SJCRH30 (cell line): ENCODE measurements at regions not wholly inside any gene's neighbourhood (a gene's known extent, or its start where the extent isn't known, plus 50 kb on each side); places are given as distances from the start of the nearest gene placed in this dataset.
A peak's percentile ranks its signal among the peaks of the same experiment; 100 is the strongest.
"Not testable (repeated sequence)": the region's sequence is repeated elsewhere in the genome, so short reads cannot be mapped to it uniquely, and the experiment has no call there.

Source experiments
- DNase-seq, 2 experiments: peaks; one replicate each; pipeline ENCODE4 v3.0.0-alpha.2; 2015 to 2020
- H3K27ac ChIP-seq: fragments of 250-450 bp; sonication (Bioruptor Pico); 2 replicates; pipeline ENCODE4 v1.5.1; 2020; ENCODE audit warnings: mild to moderate bottlenecking, moderate library complexity
- H3K27me3 ChIP-seq: fragments of 250-450 bp; sonication (Bioruptor Pico); 2 replicates; pipeline ENCODE4 v1.5.1; 2020; ENCODE audit warnings: mild to moderate bottlenecking, moderate library complexity
- H3K36me3 ChIP-seq: fragments of 250-450 bp; sonication (Bioruptor Pico); 2 replicates; pipeline ENCODE4 v1.5.1; 2020; ENCODE audit warnings: mild to moderate bottlenecking, moderate library complexity
- H3K4me1 ChIP-seq: fragments of 250-450 bp; sonication (Bioruptor Pico); 2 replicates; pipeline ENCODE4 v1.5.1; 2020; ENCODE audit warnings: mild to moderate bottlenecking, moderate library complexity
- H3K4me3 ChIP-seq: fragments of 250-450 bp; sonication (Bioruptor Pico); 2 replicates; pipeline ENCODE4 v1.5.1; 2020; ENCODE audit warnings: mild to moderate bottlenecking, moderate library complexity
- H3K9me3 ChIP-seq: fragments of 250-450 bp; sonication (Bioruptor Pico); replicated peaks from 2 replicates; pipeline ENCODE4 v1.5.1; 2020; ENCODE audit warnings: mild to moderate bottlenecking, moderate library complexity

DNA sequence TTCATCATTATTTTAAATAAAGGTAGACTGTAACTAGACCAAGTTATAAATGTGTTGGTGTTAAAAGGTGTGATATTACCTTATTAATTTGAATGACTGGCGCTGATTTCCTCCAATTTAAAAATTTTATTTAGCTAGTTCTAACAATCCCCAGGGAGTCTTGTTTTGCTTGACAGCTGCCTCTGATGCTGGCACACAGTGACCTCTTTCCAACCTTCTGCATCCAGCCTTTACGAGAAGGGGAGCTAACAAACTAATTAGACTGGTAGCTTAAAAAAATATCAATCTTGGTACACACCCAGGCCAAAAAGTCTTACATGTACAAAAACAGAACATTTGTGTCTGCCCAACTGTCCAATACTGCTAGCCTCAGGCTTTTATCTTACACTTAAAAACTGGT is 51.8 kb upstream of the ENPEP start:
- H3K4me3 ChIP-seq: no peak overlapping the region
- no peak overlapping the region for H3K27ac ChIP-seq
- H3K36me3 ChIP-seq: no peaks in the 10 kb centered on the region
- H3K27me3 ChIP-seq: no peaks in the 10 kb centered on the region
- no peaks in the 10 kb centered on the region for H3K4me1 ChIP-seq
- DNase-seq: no peak
- no peaks in the 10 kb centered on the region for H3K9me3 ChIP-seq

DNA sequence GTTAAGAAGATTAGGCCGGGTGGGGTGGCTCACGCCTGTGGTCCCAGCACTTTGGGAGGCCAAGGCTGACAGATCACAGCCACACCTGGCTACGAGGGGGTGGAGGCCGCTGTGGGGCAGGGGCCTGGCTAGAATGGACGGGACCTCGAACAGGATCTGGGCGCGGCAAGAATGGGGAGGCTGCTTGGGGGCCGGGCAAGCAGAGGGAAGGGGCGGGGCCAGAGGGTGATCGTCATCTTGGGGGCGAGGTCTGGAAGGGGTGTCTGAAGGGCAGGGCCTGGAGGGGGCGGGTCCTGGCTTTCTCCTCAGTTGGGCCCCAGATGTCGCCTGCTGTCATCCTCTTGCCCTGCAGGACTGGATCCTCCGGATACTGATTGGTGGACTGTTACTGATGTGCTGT is 57.3 kb upstream of the ENPEP start:
- Histone ChIP-seq H3K27me3 (no peaks in the 10 kb centered on the region), H3K4me3 (no peak overlapping the region), H3K36me3 (no peaks in the 10 kb centered on the region), H3K9me3 (0 out of 2 replicates have a peak, but pooled peaks cover 4% of the 10 kb centered on the region), H3K4me1 (peaks cover 16% of the 10 kb centered on the region), H3K27ac (no peak overlapping the region)
- DNase-seq: no peak

DNA sequence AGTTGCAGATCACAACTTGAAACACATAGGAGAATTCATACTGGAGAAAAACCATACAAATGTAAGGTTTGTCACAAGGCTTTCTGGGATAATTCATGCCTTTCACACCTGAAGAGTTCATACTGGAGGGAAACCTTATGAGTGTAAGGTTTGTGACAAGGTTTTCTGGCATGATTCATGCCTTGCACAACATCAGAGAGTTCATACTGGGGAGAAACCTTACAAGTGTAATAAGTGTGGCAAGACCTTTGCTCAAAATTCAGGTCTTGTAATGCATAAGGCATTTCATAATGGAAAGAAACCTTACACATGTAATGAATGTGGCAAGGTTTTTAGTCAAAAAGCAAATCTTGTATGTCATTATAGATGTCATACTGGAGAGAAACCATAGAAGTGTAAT is 58.8 kb upstream of the ENPEP start:
- H3K27me3 ChIP-seq: no peaks in the 10 kb centered on the region
- no peak overlapping the region for H3K27ac ChIP-seq
- H3K9me3 ChIP-seq: 0 out of 2 replicates have a peak, but pooled peaks cover 4% of the 10 kb centered on the region
- no peak for DNase-seq
- no peaks in the 10 kb centered on the region for H3K36me3 ChIP-seq
- no peak overlapping the region for H3K4me3 ChIP-seq
- H3K4me1 ChIP-seq: peaks cover 22% of the 10 kb centered on the region

DNA sequence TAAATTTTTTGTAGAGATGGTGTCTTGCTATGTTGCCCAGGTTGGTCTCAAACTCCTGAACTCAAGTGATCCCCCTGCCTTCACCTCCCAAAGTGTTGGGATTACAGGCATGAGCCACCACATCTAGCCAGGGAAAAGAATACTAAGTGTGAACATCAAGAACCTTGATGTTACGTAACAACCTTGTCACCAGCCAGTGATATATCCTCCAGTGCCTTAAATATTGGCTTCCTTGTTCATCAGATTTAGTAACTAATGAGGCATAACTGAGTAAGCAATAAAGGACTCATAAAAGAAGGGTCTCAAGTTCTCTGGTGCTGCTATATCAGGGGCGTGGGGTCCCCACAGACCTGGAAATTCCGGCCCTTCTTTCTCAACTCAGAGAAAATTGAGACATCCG is 60.5 kb upstream of the ENPEP start:
- Histone ChIP-seq H3K27ac (no peak overlapping the region; the same call in 1 of the 2 replicates), H3K36me3 (no peaks in the 10 kb centered on the region), H3K4me3 (no peak overlapping the region), H3K27me3 (no peaks in the 10 kb centered on the region), H3K9me3 (0 out of 2 replicates have a peak, but pooled peaks cover 4% of the 10 kb centered on the region), H3K4me1 (peaks cover 27% of the 10 kb centered on the region)
- DNase-seq: no peak

DNA sequence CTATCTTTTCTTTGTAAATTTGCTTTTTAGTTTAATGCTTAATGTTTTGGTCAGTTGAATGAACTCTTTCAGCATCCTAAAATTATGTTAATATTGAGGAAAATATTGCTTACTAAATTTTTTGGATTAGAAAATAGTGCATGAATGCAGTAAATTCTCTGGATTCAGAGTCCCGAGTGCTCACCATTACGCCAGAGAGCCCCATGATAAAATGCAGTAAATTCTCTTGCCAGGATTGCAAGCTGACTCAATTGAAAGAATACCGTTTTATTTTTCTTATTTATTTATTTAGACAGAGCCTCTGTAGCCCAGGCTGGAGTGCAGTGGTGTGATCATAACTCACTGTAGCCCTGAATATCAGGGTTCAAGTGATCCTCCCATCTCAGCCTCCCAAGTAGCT is 60.9 kb upstream of the ENPEP start:
- peaks cover 27% of the 10 kb centered on the region for H3K4me1 ChIP-seq
- 0 out of 2 replicates have a peak, but pooled peaks cover 4% of the 10 kb centered on the region for H3K9me3 ChIP-seq
- no peak for DNase-seq

DNA sequence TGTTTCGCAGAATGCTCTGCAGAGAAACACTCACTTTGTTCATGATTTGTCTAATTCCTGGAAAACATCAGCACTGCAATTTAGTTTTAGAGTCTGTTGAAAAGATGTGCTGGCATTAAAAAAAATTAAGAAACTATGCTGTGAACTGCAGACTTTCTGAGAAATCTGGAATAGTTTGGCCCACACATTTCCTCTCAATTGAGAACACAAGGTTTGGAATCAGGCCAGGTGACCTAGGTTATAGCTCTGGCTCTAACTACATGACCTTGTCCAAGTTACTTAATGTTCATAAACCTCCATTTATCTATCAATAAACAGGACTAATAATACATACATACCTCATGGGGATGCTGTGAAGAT is 61.4 kb upstream of the ENPEP start:
- H3K4me1 ChIP-seq: peaks cover 27% of the 10 kb centered on the region
- H3K27me3 ChIP-seq: no peaks in the 10 kb centered on the region
- DNase-seq: no peak
- H3K4me3 ChIP-seq: no peak overlapping the region
- no peaks in the 10 kb centered on the region for H3K36me3 ChIP-seq
- H3K27ac ChIP-seq: peak overlapping the region; percentile 89
- H3K9me3 ChIP-seq: 0 out of 2 replicates have a peak, but pooled peaks cover 4% of the 10 kb centered on the region

More for the DNA sequence above, 60.9 kb upstream of the ENPEP start:
- Histone ChIP-seq H3K27me3 (no peaks in the 10 kb centered on the region), H3K4me3 (no peak overlapping the region), H3K36me3 (no peaks in the 10 kb centered on the region), H3K27ac (peak overlapping the region; percentile 89)

DNA sequence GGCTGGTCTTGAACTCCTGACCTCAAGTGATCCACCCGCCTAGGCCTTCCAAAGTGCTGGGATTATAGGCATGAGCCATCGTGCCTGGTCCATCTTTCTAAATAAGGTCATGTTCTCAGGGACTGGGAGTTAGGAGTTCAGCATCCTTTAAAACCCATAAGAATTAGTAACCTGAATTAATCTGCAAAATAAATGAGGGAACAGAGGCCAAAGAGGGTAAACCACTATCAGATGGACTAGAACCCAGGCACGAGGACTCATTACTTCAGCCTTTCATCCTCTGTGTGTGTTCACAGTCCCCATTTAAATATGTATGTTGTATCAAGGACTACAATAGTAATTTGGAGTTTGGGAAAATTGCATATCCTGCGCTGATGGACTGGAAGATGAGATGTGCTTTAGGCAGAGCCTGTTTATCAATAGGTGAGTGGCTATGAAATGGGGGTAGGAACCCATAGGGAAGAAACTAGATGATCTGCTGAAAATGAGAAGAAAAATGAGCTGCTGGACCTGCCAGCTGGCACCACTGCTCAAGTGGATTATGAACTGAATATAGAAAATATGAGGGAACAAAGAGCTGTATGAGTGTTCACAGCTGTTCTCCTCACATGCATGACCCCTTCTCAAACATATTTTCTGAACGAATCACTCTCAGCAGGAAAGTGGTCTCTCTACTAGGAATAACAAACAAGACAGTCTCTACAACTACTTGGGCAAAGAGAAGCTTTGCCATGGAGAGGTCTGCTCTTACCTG is 62.0 kb upstream of the ENPEP start:
- not testable (repeated sequence) for H3K9me3 ChIP-seq, H3K27me3 ChIP-seq, H3K4me3 ChIP-seq, H3K36me3 ChIP-seq
- DNase-seq: peak; percentile 76 to 87
- Histone ChIP-seq H3K27ac (peak overlapping the region; percentile 89), H3K4me1 (peaks cover 27% of the 10 kb centered on the region)

DNA sequence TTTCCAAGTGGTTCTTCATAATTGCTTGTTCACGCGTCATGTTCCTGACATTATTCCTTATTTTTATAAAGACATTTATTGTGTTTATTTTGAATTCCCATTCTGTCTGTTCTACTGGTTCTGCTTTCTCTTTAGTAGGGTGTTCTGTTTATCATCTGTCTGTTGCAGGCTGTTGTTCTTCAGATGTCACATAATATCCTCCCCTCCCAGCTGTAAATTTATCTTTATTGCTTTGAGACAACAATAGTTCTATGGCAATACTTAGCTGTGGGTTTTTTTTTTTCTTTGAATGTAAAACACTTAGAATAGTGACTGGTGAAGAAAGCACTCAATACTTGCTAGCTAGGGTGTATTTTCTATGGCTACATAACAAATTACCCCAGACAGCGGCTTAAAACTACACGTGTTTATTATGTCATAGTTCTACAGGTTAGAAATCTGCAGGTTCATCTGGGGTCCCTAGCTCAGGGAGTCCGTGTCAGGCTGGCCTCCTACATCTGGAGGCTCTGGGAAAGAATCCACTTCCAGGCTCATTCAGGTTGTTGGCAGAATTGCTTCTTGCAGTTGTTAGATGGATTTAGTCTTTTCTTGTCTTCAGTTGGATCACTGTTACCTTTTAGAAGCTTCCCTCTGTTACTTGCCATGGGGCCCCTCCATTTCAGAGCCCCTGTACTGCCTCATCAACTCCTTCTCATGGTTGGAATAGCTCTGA is 63.4 kb upstream of the ENPEP start:
- H3K27me3 ChIP-seq: no peaks in the 10 kb centered on the region
- H3K4me3 ChIP-seq: no peak overlapping the region
- H3K27ac ChIP-seq: no peak overlapping the region; the same call in 1 of the 2 replicates
- 0 out of 2 replicates have a peak, but pooled peaks cover 4% of the 10 kb centered on the region for H3K9me3 ChIP-seq
- H3K36me3 ChIP-seq: no peaks in the 10 kb centered on the region
- DNase-seq: no peak
- H3K4me1 ChIP-seq: peaks cover 27% of the 10 kb centered on the region

DNA sequence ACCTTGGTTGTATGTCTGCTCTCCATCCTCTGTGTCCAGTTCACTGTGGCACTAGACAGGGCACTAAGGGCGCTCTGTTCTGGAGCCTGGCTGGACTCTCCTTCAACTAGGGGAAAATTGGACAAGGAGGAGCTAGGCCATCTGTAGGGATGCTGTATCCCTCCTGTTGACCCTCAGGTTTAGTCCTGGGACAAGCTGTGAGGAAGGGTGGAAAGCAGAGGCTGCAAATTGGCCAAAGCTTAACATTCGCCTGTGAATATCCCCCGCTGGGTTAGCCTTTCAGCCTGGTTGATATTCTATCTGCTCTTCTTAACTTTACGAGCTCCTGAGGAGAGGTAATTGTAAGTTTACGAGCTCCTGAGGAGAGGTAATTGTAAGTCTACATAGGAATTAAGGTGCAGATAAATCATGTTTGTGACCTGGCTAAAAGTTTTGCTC is 64.4 kb upstream of the ENPEP start:
- H3K27me3 ChIP-seq: no peaks in the 10 kb centered on the region
- no peak overlapping the region for H3K27ac ChIP-seq
- H3K9me3 ChIP-seq: no peaks in the 10 kb centered on the region
- H3K36me3 ChIP-seq: no peaks in the 10 kb centered on the region
- no peak overlapping the region for H3K4me3 ChIP-seq
- DNase-seq: no peak
- H3K4me1 ChIP-seq: peaks cover 27% of the 10 kb centered on the region

DNA sequence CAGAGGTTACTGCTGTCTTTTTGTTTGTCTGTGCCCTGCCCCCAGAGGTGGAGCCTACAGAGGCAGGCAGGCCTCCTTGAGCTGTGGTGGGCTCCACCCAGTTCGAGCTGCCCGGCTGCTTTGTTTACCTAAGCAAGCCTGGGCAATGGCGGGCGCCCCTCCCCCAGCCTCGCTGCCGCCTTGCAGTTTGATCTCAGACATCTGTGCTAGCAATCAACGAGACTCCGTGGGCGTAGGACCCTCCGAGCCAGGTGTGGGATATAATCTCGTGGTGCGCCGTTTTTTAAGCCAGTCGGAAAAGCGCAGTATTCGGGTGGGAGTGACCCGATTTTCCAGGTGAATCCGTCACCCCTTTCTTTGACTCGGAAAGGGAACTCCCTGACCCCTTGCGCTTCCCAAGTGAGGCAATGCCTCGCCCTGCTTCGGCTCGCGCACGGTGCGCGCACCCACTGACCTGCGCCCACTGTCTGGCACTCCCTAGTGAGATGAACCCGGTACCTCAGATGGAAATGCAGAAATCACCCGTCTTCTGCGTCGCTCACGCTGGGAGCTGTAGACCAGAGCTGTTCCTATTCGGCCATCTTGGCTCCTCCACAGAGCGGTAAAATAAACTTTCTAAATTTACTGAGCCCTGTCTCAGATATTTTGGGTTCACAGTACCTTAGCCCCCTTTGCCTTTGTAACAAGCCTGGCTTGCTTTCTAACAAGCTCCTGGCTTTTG is 64.9 kb upstream of the ENPEP start:
- DNase-seq, H3K9me3 ChIP-seq: not testable (repeated sequence)

DNA sequence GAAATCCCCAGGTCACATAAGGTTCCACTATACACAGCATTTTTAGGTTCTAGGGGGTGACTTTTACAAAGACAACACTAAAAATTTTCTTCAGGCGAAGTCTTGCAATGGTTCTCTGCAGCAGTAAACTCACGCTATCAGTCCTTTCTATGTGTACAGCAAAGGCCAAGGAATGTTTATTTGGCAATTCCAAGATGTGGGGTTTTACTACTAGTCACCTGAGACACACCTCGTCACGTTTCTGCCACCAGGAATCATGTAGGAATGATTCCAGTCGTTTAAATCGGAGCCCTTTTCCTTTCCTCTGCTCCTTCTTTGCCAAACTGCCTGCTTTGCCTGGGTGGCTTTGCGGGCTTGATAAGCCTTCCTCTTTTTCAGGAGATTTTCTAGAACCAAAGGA is 75.9 kb upstream of the ENPEP start:
- Histone ChIP-seq H3K27ac (no peak overlapping the region), H3K4me3 (no peak overlapping the region), H3K27me3 (no peaks in the 10 kb centered on the region), H3K4me1 (no peaks in the 10 kb centered on the region), H3K9me3 (no peaks in the 10 kb centered on the region), H3K36me3 (no peaks in the 10 kb centered on the region)
- DNase-seq: no peak

More for the DNA sequence above, 64.9 kb upstream of the ENPEP start:
- peaks cover 27% of the 10 kb centered on the region for H3K4me1 ChIP-seq
- H3K27ac ChIP-seq, H3K4me3 ChIP-seq, H3K36me3 ChIP-seq, H3K27me3 ChIP-seq: not testable (repeated sequence)

DNA sequence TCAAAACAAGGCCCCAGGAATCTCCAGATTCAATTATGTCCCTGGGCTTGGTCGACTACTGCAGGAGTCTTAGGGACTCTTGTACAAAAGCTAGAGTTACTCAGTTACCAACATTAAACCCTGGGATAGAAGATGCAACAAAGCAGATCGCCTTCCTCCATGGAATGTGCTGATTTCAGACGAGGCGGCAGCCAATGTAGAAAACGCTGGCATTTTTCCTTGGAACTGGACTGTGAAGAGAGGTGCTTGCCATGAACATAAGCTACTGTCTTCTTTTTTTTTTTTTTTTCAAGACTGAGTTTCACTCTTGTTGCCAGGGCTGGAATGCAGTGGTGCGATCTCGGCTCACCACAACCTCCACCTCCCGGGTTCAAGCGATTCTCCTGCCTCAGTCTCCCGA is 76.9 kb upstream of the ENPEP start:
- not testable (repeated sequence) for H3K4me3 ChIP-seq, H3K9me3 ChIP-seq, H3K4me1 ChIP-seq, DNase-seq, H3K27me3 ChIP-seq, H3K27ac ChIP-seq, H3K36me3 ChIP-seq

DNA sequence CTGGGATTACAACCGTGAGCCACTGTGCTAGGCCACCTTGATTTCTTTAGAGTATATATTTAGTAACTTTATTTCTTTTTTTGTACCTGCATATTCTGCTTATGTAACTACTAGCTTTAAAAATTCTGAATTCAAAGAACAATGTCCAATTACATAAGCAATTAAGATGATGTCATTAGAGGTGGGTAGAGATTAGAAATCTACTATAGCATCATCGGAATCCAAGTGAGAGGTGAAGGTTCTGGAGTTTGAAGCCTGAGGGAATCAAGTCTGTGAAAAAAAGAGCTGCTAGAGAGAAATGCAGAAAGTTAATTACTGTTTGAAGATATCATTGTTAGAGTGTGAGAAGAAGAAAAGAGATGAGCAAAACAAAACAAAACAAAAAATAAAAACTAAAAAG is 79.0 kb upstream of the ENPEP start:
- Histone ChIP-seq H3K36me3 (no peaks in the 10 kb centered on the region), H3K4me1 (no peaks in the 10 kb centered on the region), H3K27ac (no peak overlapping the region), H3K9me3 (no peaks in the 10 kb centered on the region), H3K4me3 (no peak overlapping the region), H3K27me3 (no peaks in the 10 kb centered on the region)
- DNase-seq: no peak

DNA sequence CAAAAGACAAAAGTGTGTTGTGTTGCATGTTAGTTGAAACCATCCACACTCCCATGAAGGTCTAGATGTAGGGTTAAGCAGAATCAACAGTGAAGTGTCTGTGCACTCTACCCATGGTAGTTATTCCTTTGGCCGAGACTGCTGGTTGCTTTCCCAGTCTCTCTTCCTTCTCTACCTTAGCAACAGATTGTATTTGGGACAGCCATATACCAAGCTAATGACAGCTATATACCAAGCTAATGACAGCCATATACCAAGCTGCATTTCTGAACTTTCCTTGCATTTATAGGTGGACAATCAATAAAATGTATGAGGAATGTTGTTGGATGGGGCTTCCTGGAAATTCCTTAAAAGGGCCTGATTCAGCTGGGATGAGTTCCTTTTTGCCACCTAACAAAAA is 80.5 kb upstream of the ENPEP start:
- Histone ChIP-seq H3K9me3 (no peaks in the 10 kb centered on the region), H3K36me3 (no peaks in the 10 kb centered on the region), H3K27ac (no peak overlapping the region), H3K4me1 (no peaks in the 10 kb centered on the region), H3K4me3 (no peak overlapping the region), H3K27me3 (no peaks in the 10 kb centered on the region)
- DNase-seq: no peak

DNA sequence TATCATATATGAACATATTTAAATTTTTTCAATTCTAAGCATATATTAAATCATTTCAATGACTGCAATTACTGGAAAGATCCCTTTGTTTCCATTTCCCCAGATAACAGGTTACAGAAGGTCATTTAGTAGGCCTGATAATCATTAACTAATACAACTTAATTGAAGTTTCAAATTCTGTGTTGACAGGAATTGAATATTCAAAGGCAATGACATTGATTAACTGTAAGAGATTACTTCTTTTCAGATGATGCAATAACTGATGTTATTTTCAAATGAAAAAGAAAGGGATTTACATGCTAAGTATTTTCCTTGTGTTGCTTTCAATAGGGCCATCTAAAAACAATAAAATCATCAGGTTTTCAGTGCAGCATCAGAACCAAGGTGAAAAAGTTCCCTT is 81.1 kb upstream of the ENPEP start:
- Histone ChIP-seq H3K27me3 (no peaks in the 10 kb centered on the region), H3K27ac (no peak overlapping the region), H3K4me3 (no peak overlapping the region), H3K4me1 (no peaks in the 10 kb centered on the region), H3K9me3 (no peaks in the 10 kb centered on the region), H3K36me3 (no peaks in the 10 kb centered on the region)
- no peak for DNase-seq
